Choroid plexus epithelial cell (primary cell): ENCODE measurements at regions not wholly inside any gene's neighbourhood (a gene's known extent, or its start where the extent isn't known, plus 50 kb on each side); places are given as distances from the start of the nearest gene placed in this dataset.
A peak's percentile ranks its signal among the peaks of the same experiment; 100 is the strongest.

Experiments
- DNase-seq: peaks from one replicate; pipeline ENCODE4 v3.0.0-alpha.2; 2010; ENCODE audit warnings: low read depth
- H3K4me3 ChIP-seq: 2 replicates; pipeline ENCODE4 v1.5.1; 2011; ENCODE audit warnings: low read depth, mild to moderate bottlenecking, control low read depth, low read length, moderate library complexity
- TF ChIP-seq, protein P1 (sequence below): conservative IDR thresholded peaks from 2 replicates; pipeline ENCODE4 v1.5.1; 2011; ENCODE audit warnings: low read depth, mild to moderate bottlenecking, control low read depth, inconsistent platforms, low read length, moderate library complexity

DNA sequence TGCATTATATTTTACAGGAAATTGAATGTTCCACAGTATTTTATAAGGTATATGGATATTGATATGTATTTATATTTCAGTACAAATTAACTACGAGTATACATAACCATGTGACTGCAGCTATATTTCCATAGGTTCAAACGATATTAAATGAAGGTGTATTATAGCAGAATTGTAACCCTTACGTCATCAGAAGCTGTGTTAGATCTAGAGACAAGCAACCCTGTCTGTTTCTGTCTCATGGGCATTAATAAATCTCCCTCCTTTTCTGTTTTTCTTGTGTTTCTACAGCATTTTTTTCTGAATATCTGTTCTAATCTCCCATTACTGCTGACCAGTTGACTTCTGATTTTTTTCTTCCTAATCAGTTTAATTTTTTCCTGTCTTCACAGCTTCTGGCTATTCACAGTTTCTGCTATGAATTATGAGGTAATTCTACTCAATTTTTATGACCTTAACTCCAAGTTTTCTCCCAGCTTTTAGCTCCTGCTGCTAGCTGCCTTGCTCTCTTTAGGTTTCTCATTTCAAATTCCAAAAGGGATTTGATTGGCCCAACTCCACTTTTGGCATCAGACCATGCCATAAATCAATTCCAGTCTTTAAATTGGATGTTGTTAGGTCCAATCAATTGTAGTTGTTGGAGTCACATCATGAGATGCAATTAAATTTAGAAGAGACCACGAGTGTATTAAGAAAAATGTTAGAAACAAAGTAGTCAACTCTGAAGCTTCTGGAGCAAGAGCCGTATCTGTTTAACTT is 277.5 kb upstream of the ZSWIM2 start:
- no peak for DNase-seq
- TF ChIP-seq, protein P1, sequence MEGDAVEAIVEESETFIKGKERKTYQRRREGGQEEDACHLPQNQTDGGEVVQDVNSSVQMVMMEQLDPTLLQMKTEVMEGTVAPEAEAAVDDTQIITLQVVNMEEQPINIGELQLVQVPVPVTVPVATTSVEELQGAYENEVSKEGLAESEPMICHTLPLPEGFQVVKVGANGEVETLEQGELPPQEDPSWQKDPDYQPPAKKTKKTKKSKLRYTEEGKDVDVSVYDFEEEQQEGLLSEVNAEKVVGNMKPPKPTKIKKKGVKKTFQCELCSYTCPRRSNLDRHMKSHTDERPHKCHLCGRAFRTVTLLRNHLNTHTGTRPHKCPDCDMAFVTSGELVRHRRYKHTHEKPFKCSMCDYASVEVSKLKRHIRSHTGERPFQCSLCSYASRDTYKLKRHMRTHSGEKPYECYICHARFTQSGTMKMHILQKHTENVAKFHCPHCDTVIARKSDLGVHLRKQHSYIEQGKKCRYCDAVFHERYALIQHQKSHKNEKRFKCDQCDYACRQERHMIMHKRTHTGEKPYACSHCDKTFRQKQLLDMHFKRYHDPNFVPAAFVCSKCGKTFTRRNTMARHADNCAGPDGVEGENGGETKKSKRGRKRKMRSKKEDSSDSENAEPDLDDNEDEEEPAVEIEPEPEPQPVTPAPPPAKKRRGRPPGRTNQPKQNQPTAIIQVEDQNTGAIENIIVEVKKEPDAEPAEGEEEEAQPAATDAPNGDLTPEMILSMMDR, result no peak
- no peak overlapping the region for H3K4me3 ChIP-seq

DNA sequence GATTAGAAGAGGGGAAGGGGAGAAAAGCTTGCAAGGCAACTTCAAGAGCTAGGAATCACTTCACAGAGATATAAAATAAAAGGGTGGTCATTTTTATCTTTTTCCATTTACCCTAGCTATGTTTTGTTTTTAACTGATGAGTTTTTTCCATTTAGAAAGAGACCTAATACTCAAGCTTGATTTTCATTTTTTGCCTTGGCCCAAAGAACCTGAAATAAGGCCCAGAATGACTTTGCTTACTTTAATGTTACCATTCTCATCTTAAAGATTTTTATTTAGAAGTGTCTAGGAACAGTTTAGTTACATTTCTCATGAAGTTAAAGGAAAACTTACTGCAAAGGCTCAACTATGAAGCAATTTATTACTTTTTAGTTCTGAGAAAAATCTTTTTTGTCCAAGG is 276.3 kb upstream of the ZSWIM2 start:
- DNase-seq, result no peak
- TF ChIP-seq, protein P1, result no peak
- no peak overlapping the region for H3K4me3 ChIP-seq

DNA sequence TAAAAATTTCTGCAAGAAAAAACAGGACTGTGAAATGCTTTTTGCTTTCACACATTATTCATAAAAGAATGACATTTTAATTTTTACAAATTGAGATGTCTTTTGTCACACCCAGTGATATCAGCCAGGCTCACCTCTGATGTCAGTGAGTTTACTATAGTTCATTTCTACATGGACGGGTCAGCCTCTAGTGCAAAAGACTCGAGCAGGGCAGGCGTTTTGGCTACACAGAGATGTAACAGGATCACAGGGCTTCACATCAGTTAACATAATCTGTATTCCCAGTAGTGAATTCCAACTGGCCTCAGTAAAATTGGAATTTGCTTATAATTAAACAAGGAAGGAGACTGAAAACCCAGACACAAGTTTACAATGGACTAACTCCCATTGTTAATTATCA is 275.6 kb upstream of the ZSWIM2 start:
- DNase-seq, result no peak
- TF ChIP-seq, protein P1, result no peak
- H3K4me3 ChIP-seq, result no peak overlapping the region

DNA sequence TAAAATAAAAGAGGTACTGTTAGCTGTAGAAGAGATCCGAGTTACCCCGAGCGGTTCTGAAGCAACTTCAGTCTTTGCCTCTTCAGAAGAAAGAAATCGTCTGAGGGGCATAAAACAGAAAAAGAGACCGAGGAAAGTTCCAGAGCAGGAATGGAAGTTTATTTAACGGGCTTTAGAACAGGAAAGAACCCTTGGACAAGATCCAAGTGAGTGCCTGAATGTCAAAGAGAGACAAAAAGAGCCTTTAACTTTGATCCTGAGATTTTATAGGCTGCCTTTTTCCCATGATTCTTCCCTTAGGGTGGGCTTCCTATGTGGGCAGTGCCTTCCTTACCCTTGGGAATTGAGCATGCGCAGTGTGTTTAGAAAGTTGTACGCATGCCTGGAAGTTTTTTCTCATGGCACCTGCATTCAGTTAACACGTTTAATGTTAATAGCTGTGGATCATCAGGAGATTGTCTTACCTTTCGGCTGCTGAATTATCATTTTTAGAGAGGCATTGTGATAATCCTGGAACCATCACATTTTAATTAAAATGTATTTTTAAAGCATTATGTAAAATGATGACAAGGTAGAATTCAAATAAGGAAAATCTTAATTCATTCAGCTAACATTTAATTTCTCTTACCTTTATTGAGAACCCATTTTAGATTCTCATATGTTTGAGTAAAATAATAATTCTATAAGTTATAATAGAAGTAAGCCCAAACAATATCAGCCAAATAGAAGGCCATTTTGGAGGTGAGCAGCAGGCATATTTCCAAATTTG is 269.5 kb upstream of the ZSWIM2 start:
- TF ChIP-seq, protein P1, result no peak
- no peak for DNase-seq
- no peak overlapping the region for H3K4me3 ChIP-seq

DNA sequence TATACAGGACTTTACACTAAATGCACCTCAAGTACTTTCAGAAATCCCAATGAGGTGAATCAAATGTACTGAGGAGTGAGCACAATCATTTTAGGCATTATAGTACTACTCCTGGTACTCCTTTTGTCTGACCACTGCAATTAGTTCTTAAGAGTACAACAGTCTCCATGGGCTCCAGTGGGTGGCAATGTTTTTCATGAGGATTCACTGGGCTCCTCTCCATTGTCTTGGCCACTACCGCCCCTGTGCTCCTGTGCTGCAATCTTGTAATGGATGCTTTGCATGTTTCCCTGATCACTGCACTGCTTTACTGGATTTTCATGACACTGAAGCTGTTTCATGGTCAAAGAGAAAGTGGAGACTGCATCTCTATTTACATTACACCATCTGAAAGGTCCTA is 268.5 kb upstream of the ZSWIM2 start:
- no peak overlapping the region for H3K4me3 ChIP-seq
- TF ChIP-seq, protein P1, result no peak
- peak; percentile 9 for DNase-seq

DNA sequence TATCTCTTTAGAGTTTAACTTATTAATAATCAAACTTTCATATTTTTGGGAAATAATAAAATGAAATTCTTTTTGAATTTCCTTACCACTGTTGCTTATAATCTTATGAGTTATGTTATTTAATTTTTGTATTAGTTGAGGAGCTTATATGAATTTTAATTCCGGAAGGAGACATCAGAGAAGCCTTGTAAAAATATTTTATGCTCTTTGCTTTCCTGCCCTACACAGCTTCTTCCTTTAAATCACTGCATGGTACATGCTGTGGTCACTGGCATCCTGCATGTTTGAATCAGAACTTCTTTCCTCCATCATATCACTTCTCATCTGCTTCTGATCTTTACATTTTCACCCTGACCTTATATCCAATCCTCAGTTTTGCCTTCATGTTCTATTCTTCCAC is 266.7 kb upstream of the ZSWIM2 start:
- no peak overlapping the region for H3K4me3 ChIP-seq
- TF ChIP-seq, protein P1, result no peak
- DNase-seq, result no peak
